CD14-positive monocyte (primary cell): ENCODE measurements at regions not wholly inside any gene's neighbourhood (a gene's known extent, or its start where the extent isn't known, plus 50 kb on each side); places are given as distances from the start of the nearest gene placed in this dataset.

Experiments used
- DNase-seq, 3 donors: peaks; one replicate each; pipeline ENCODE4 v3.0.0-alpha.2; 2011 to 2022
- H2AFZ ChIP-seq: 2 replicates; pipeline ENCODE4 v1.6.0; 2012; ENCODE audit warnings: mild to moderate bottlenecking, low read depth, low read length, inconsistent platforms; ENCODE audit not compliant: insufficient read depth, poor library complexity, severe bottlenecking
- H3K27ac ChIP-seq, 2 donors: 1 replicate in 1 of 2; 2 replicates in 1 of 2; pipeline ENCODE4 v1.5.1; 2012 to 2013; ENCODE audit warnings: low read length in 2 of 2, control low read depth in 1 of 2, inconsistent platforms in 1 of 2, low read depth in 1 of 2, mild to moderate bottlenecking in 1 of 2
- H3K27me3 ChIP-seq, 2 donors: one replicate each; pipeline versions ENCODE4 v1.6.0 to v1.6.1; 2011 to 2013; ENCODE audit warnings: low read length in 2 of 2; ENCODE audit not compliant: control insufficient read depth in 2 of 2, insufficient read depth in 2 of 2
- H3K36me3 ChIP-seq, 2 donors: replicated peaks in 1 of 2; 1 replicate in 1 of 2; 2 replicates in 1 of 2; pipeline versions ENCODE4 v1.5.1 to v1.6.1; 2012 to 2013; ENCODE audit warnings: low read length in 2 of 2, control low read depth in 1 of 2, inconsistent platforms in 1 of 2, mild to moderate bottlenecking in 1 of 2; ENCODE audit not compliant: insufficient read depth in 2 of 2, control insufficient read depth in 1 of 2
- H3K4me1 ChIP-seq, 2 donors: 1 replicate in 1 of 2; 2 replicates in 1 of 2; pipeline versions ENCODE4 v1.5.1 to v1.6.1; 2012 to 2013; ENCODE audit warnings: low read length in 2 of 2, control low read depth in 1 of 2, inconsistent platforms in 1 of 2, mild to moderate bottlenecking in 1 of 2, moderate library complexity in 1 of 2; ENCODE audit not compliant: insufficient read depth in 2 of 2, control insufficient read depth in 1 of 2
- H3K4me2 ChIP-seq: replicated peaks from 2 replicates; pipeline ENCODE3; 2012; ENCODE audit warnings: low read length, moderate library complexity, mild to moderate bottlenecking; ENCODE audit not compliant: poor library complexity, severe bottlenecking; ENCODE audit errors: extremely low read depth
- H3K4me3 ChIP-seq, 3 experiments: fragments of 200-600 bp in 1 of 3; sonication (generic) in 1 of 3; replicated peaks in 1 of 3; 1 replicate in 2 of 3; 2 replicates in 1 of 3; pipeline ENCODE4 v1.5.1; 2011 to 2013; ENCODE audit warnings: low read length in 3 of 3, mild to moderate bottlenecking in 3 of 3, control low read depth in 2 of 3, low read depth in 2 of 3, inconsistent platforms in 1 of 3, moderate library complexity in 1 of 3
- H3K79me2 ChIP-seq: 2 replicates; pipeline ENCODE4 v1.6.0; 2012; ENCODE audit warnings: mild to moderate bottlenecking, control low read depth, inconsistent platforms, low read length, moderate library complexity; ENCODE audit not compliant: insufficient read depth
- H3K9ac ChIP-seq: 2 replicates; pipeline ENCODE4 v1.6.0; 2017; ENCODE audit warnings: low read length, mild to moderate bottlenecking; ENCODE audit not compliant: insufficient read depth, poor library complexity, severe bottlenecking
- H3K9me3 ChIP-seq, 2 donors: replicated peaks in 1 of 2; 1 replicate in 1 of 2; 2 replicates in 1 of 2; pipeline versions ENCODE4 v1.5.1 to v1.6.1; 2012 to 2013; ENCODE audit warnings: low read length in 2 of 2, control low read depth in 1 of 2; ENCODE audit not compliant: control insufficient read depth in 1 of 2, insufficient read depth in 1 of 2
- H4K20me1 ChIP-seq: 2 replicates; pipeline ENCODE4 v1.6.0; 2012; ENCODE audit warnings: mild to moderate bottlenecking, low read length, control low read depth, moderate library complexity; ENCODE audit not compliant: insufficient read depth
- H3K27ac Mint-ChIP-seq, 7 donors: one replicate each; pipeline ENCODE4 v1.8.0; 2020; ENCODE audit warnings: mild to moderate bottlenecking in 7 of 7, mixed read lengths in 7 of 7, moderate library complexity in 6 of 7, inconsistent platforms in 2 of 7
- H3K27me3 Mint-ChIP-seq, 3 donors: one replicate each; pipeline ENCODE4 v1.8.0; 2021 to 2022; ENCODE audit warnings: low read depth in 3 of 3, mild to moderate bottlenecking in 3 of 3, mixed read lengths in 3 of 3, moderate library complexity in 3 of 3, inconsistent platforms in 1 of 3
- H3K36me3 Mint-ChIP-seq, 2 donors: one replicate each; pipeline ENCODE4 v1.8.0; 2020; ENCODE audit warnings: mixed read lengths in 2 of 2, inconsistent platforms in 1 of 2, mild to moderate bottlenecking in 1 of 2
- H3K4me1 Mint-ChIP-seq: one replicate; pipeline ENCODE4 v1.8.0; 2020; ENCODE audit warnings: mild to moderate bottlenecking, mixed read lengths
- H3K4me3 Mint-ChIP-seq, 2 donors: one replicate each; pipeline ENCODE4 v1.8.0; 2020; ENCODE audit warnings: mild to moderate bottlenecking in 2 of 2, mixed read lengths in 2 of 2, moderate library complexity in 1 of 2
- H3K9me3 Mint-ChIP-seq, 7 donors: one replicate each; pipeline ENCODE4 v1.8.0; 2020 to 2022; ENCODE audit warnings: mixed read lengths in 7 of 7, mild to moderate bottlenecking in 6 of 7, moderate library complexity in 6 of 7, inconsistent platforms in 2 of 7
- CTCF ChIP-seq: fragments of 200-600 bp; IDR thresholded peaks from one replicate; pipeline ENCODE4 v1.8.0; 2022; ENCODE audit warnings: antibody characterized with exemption, mild to moderate bottlenecking
- WGBS: methylation state at CpG from one replicate; pipeline ENCODE4 v1.1.5; 2013; ENCODE audit warnings: missing lambda C conversion rate; ENCODE audit not compliant: insufficient coverage; 5-methylcytosine and 5-hydroxymethylcytosine counted together
- intact Hi-C, 2 donors: fragments of 100-400 bp; cut with micrococcal nuclease; formaldehyde crosslinking; loops; one replicate each; pipeline versions ENCODE4 v1.15.0 to v1.15.1; 2023

GRCh38 chr6:41442352-41442672, 103.9 kb upstream of the FOXP4 start:
- Mint-ChIP-seq H3K4me3 (peak overlapping the region in 1 of 2 donors; percentile 67), H3K27me3 (peaks cover 29 to 44% (median 42%) of the 10 kb centered on the region in 3 donors)
- no peak overlapping the region for H3K9ac ChIP-seq

DNA sequence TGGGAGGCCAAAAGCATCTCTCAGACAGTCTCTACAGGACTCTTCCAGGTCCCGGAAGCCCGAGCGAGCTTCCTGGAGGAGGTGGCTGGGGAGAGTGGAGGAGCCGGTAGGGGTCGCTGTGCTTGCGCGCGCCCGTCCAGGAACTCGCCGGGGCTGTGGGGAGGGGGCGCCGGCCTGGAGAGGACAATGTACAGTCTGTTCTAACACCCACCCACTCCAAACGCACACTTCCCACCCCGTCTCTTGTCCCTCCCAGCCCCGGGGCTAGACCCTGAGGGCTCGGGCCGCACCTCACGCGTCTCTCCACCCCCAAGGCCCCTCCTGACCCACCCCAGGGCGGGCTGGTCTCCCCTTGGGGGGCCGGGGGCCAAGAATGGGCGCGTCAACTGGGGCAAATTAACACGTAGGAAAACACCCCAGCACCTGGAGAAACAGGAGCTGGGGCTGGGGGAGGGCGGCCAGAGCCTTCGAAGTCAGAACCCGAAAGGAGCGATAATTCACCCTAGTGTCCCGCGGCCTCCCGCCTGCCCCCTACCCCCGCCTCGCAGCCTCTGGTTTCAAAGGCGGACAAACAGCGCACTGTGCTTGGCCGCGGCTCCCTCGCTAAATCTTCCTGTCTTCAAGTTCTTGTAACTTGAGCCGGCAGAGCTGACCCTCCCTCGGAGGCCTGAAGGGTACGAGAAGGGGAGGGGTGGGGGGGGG, 103.2 kb upstream of the FOXP4 start:
- Histone ChIP-seq H3K27me3 (peaks cover 3 to 36% of the 10 kb centered on the region in 2 donors), H3K4me2 (no peak overlapping the region), H2AFZ (peak overlapping the region; percentile 13), H3K36me3 (no peaks in the 10 kb centered on the region), H3K4me3 (no peak overlapping the region), H3K4me1 (peaks cover 12 to 17% of the 10 kb centered on the region in 2 donors), H3K79me2 (no peaks in the 10 kb centered on the region), H3K27ac (no peak overlapping the region), H3K9me3 (no peaks in the 10 kb centered on the region), H3K9ac (no peak overlapping the region), H4K20me1 (no peaks in the 10 kb centered on the region)
- WGBS = 21% methylated on average over 19 of the region's 42 CpGs
- peak; percentile 67 for TF ChIP-seq CTCF
- peaks cover 29 to 46% (median 42%) of the 10 kb centered on the region in 3 donors for H3K27me3 Mint-ChIP-seq
- H3K27ac Mint-ChIP-seq = no peak overlapping the region
- H3K9me3 Mint-ChIP-seq = peaks cover 0 to 6% (median 0%) of the 10 kb centered on the region in 7 donors
- peaks cover 23% of the 10 kb centered on the region for H3K4me1 Mint-ChIP-seq
- peak overlapping the region in 1 of 2 donors; percentile 67 for H3K4me3 Mint-ChIP-seq
- DNase-seq = peak in 1 of 3 donors; percentile 11
- intact Hi-C loops = no loop called here
- no peaks in the 10 kb centered on the region for H3K36me3 Mint-ChIP-seq

More at GRCh38 chr6:41442352-41442672, 103.9 kb upstream of the FOXP4 start:
- no peak overlapping the region for H3K4me2 ChIP-seq
- no peak overlapping the region for H3K4me3 ChIP-seq
- H3K79me2 ChIP-seq = no peaks in the 10 kb centered on the region
- no peak overlapping the region for H3K27ac ChIP-seq
- peaks cover 3 to 36% of the 10 kb centered on the region in 2 donors for H3K27me3 ChIP-seq
- no peak for TF ChIP-seq CTCF
- no peaks in the 10 kb centered on the region for H4K20me1 ChIP-seq
- no peaks in the 10 kb centered on the region for H3K9me3 ChIP-seq
- peaks cover 0 to 6% (median 0%) of the 10 kb centered on the region in 7 donors for H3K9me3 Mint-ChIP-seq
- no peaks in the 10 kb centered on the region for H3K36me3 Mint-ChIP-seq
- H2AFZ ChIP-seq = no peak overlapping the region
- WGBS = no CpG with 5 or more reads among the region's 2 CpGs
- H3K27ac Mint-ChIP-seq = no peak overlapping the region
- DNase-seq = no peak
- H3K4me1 Mint-ChIP-seq = peaks cover 26% of the 10 kb centered on the region
- intact Hi-C loops = no loop called here
- peaks cover 12 to 17% of the 10 kb centered on the region in 2 donors for H3K4me1 ChIP-seq
- H3K36me3 ChIP-seq = no peaks in the 10 kb centered on the region
